ENCODE measurements at regions not wholly inside any gene's neighbourhood (a gene's known extent, or its start where the extent isn't known, plus 50 kb on each side); places are given as distances from the start of the nearest gene placed in this dataset.

DNA sequence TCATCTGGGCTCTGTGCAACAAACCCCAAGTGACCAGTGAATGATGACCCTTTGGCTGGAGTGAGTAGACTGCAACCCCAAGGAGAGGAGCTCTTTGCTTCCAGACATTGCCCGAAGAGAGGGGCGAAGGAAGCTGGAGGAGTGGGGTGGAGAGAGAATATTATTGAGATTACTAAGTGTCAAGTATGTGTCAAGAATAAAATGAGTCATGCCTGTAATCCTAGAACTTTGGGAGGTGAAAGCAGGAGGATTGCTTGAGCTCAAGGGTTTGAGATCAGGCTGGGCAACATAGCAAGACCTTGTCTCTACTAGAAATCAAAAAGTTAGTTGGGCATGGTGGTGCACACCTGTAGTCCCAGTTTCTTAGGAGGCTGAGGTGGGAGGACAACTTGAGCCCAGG, 142.0 kb upstream of the CCL2 start:
- H3K4me3 ChIP-seq (ENCODE audit: low read depth, low read length): no peak overlapping the region
- DNase-seq (ENCODE audit: low read depth): no peak
- TF ChIP-seq, protein P1, sequence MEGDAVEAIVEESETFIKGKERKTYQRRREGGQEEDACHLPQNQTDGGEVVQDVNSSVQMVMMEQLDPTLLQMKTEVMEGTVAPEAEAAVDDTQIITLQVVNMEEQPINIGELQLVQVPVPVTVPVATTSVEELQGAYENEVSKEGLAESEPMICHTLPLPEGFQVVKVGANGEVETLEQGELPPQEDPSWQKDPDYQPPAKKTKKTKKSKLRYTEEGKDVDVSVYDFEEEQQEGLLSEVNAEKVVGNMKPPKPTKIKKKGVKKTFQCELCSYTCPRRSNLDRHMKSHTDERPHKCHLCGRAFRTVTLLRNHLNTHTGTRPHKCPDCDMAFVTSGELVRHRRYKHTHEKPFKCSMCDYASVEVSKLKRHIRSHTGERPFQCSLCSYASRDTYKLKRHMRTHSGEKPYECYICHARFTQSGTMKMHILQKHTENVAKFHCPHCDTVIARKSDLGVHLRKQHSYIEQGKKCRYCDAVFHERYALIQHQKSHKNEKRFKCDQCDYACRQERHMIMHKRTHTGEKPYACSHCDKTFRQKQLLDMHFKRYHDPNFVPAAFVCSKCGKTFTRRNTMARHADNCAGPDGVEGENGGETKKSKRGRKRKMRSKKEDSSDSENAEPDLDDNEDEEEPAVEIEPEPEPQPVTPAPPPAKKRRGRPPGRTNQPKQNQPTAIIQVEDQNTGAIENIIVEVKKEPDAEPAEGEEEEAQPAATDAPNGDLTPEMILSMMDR (conservative IDR thresholded peaks at IDR 0.05; ENCODE audit: low read depth, low read length): no peak

- DNase-seq (ENCODE audit: low read depth): no peak
- TF ChIP-seq, protein P1 (conservative IDR thresholded peaks at IDR 0.05; ENCODE audit: low read depth, low read length): no peak
- H3K4me3 ChIP-seq (ENCODE audit: low read depth, low read length): no peak overlapping the region
Observed at GRCh38 chr17:34114174-34114573, 140.9 kb upstream of the CCL2 start.

- H3K4me3 ChIP-seq (ENCODE audit: low read depth, low read length): no peak overlapping the region
- TF ChIP-seq, protein P1 (conservative IDR thresholded peaks at IDR 0.05; ENCODE audit: low read depth, low read length): no peak
- no peak for DNase-seq (ENCODE audit: low read depth)
Observed at GRCh38 chr17:34116306-34116705, 138.8 kb upstream of the CCL2 start.

DNA sequence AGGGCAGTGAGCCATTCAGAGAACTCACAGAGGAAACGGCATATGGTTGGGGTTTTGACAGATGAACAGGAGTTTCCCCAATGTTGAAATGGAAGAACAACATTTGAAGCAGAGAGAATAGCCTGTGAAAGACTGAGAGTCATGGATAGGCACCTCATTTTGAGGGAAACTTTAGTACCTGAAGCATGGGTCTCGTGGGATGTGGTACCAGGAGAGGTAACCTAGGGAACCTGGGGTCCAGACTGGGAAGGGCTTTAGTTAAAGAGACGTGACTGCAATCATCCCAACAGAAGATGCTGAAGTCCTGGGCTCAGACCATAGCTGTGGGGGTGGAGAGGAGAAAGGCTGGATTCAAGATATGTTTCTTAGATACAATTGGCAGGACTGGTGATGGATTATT, 137.8 kb upstream of the CCL2 start:
- TF ChIP-seq, protein P1 (conservative IDR thresholded peaks at IDR 0.05; ENCODE audit: low read depth, low read length): no peak
- H3K4me3 ChIP-seq (ENCODE audit: low read depth, low read length): no peak overlapping the region
- DNase-seq (ENCODE audit: low read depth): no peak

GRCh38 chr17:34117811-34118210, 137.3 kb upstream of the CCL2 start:
- no peak for DNase-seq (ENCODE audit: low read depth)
- TF ChIP-seq, protein P1 (conservative IDR thresholded peaks at IDR 0.05; ENCODE audit: low read depth, low read length): no peak
- H3K4me3 ChIP-seq (ENCODE audit: low read depth, low read length): no peak overlapping the region

- no peak overlapping the region for H3K4me3 ChIP-seq (ENCODE audit: low read depth, low read length)
- no peak for DNase-seq (ENCODE audit: low read depth)
- TF ChIP-seq, protein P1 (conservative IDR thresholded peaks at IDR 0.05; ENCODE audit: low read depth, low read length): no peak
Observed at GRCh38 chr17:34118564-34118963, 136.5 kb upstream of the CCL2 start.

- no peak for DNase-seq (ENCODE audit: low read depth)
- TF ChIP-seq, protein P1 (conservative IDR thresholded peaks at IDR 0.05; ENCODE audit: low read depth, low read length): no peak
- no peak overlapping the region for H3K4me3 ChIP-seq (ENCODE audit: low read depth, low read length)
Observed at GRCh38 chr17:34121311-34121710, 133.8 kb upstream of the CCL2 start.
